H1 (cell line): ENCODE measurements at regions not wholly inside any gene's neighbourhood (a gene's known extent, or its start where the extent isn't known, plus 50 kb on each side); places are given as distances from the start of the nearest gene placed in this dataset.

ENCODE experiments used
- EP300 ChIP-seq, 2 experiments: IDR thresholded peaks; 1 replicate in 1 of 2; 2 replicates in 1 of 2; pipeline ENCODE4 v1.6.1; 2011 to 2012; ENCODE audit warnings: low read depth in 2 of 2, low read length in 2 of 2, mild to moderate bottlenecking in 2 of 2, borderline replicate concordance in 1 of 2, inconsistent platforms in 1 of 2, moderate library complexity in 1 of 2
- MAFK ChIP-seq: IDR thresholded peaks from 2 replicates; pipeline ENCODE4 v1.6.1; 2012; ENCODE audit warnings: low read depth, mild to moderate bottlenecking, improper control_type of control experiment, low read length
- SIN3A ChIP-seq, 2 experiments: IDR thresholded peaks in 1 of 2; conservative IDR thresholded peaks in 1 of 2; 2 replicates each; pipeline ENCODE4 v1.6.1; 2011 to 2012; ENCODE audit warnings: low read length in 2 of 2, improper control_type of control experiment in 1 of 2, low read depth in 1 of 2, mild to moderate bottlenecking in 1 of 2
- SP2 ChIP-seq: IDR thresholded peaks from 2 replicates; pipeline ENCODE4 v1.6.1; 2012; ENCODE audit warnings: mild to moderate bottlenecking, low read length, inconsistent platforms
- TCF12 ChIP-seq: IDR thresholded peaks from 2 replicates; pipeline ENCODE4 v1.6.1; 2011; ENCODE audit warnings: low read depth, mild to moderate bottlenecking, low read length
- YY1 ChIP-seq: IDR thresholded peaks from 2 replicates; pipeline ENCODE4 v1.6.1; 2011; ENCODE audit warnings: low read depth, mild to moderate bottlenecking, low read length
- TF ChIP-seq, protein P1 (sequence below): IDR thresholded peaks from 2 replicates; pipeline ENCODE4 v1.6.1; 2012; ENCODE audit warnings: inconsistent platforms

DNA sequence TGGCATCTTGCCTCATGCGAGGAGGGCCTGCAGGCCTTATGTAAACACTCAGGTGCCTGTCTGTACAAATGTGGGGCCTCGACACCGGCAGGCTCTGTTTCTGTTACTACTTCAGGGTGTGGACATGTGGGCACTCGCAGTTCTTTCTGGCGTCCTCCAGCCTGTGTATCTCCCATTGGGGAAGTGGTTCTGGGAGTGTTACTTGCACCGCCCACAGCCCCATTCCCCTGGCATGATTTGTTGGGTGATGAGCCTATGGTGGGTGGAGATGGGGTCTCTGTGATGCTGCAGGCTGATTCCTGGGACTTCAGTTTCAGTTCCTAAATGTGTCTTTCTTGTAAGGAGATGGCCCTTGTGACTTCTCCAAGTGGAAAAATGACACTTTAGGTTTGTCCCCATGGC lies 82.1 kb upstream of the PITX1 start (continued):
- TF ChIP-seq EP300 (IDR thresholded peaks at IDR 0.05; ENCODE audit: borderline replicate concordance in 1 of 2, low read depth in 2 of 2, low read length in 2 of 2) (no peak), TCF12 (no peak), YY1 (no peak), MAFK (no peak), SIN3A (conservative IDR thresholded peaks at IDR 0.05 in 1 of 2, IDR thresholded peaks at IDR 0.05 in 1 of 2; ENCODE audit: low read depth in 1 of 2, low read length in 2 of 2) (no peak), SP2 (no peak)
- TF ChIP-seq, protein P1, sequence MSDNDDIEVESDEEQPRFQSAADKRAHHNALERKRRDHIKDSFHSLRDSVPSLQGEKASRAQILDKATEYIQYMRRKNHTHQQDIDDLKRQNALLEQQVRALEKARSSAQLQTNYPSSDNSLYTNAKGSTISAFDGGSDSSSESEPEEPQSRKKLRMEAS = no peak
